ENCODE measurements at regions not wholly inside any gene's neighbourhood (a gene's known extent, or its start where the extent isn't known, plus 50 kb on each side); places are given as distances from the start of the nearest gene placed in this dataset.
A peak's percentile ranks its signal among the peaks of the same experiment; 100 is the strongest.

DNA sequence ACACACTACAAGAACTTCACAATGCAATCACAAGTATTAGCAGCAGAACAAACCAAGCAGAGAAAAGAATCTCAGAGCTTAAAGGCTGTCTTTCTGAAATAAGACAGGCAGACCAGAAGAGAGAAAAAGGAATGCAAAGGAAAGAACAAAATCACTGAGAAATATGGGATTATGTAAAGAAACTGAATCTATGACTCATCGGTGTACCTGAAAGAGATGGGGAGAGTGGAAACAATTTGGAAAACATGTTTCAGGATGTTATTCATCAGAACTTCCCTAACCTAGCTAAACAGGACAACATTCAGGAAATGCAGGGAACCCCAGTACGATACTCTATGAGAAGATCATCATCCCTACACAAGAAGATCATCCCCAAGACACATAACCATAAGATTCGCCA, 499.0 kb upstream of the CHAC2 start:
- Mint-ChIP-seq H3K4me1 (no peaks in the 10 kb centered on the region), H3K27ac (no peak overlapping the region), H3K9me3 (peaks cover 0 to 5% (median 3%) of the 10 kb centered on the region in 7 donors), H3K4me3 (no peak overlapping the region), H3K36me3 (no peaks in the 10 kb centered on the region), H3K27me3 (no peaks in the 10 kb centered on the region)
- no peak for DNase-seq
- ATAC-seq (ENCODE audit: low read depth in 2 of 2) = no peak

DNA sequence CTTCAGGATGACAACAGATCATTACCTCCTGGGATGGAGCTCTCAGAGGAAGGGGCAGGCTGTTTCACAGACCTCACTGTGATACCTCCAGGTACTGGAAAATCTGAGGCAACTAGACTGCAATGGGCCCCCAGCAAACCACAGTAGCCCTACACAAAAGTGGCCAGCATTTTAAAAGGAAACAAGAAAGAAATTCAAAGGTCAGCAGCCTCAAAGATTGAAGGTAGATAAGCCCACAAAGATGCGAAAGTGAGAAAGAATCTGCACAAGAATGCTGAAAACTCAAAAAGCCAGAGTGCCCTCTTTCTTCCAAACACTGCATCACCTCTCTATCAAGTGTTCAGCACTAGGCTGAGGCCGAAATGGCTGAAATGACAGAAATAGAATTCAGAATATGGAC, 499.5 kb upstream of the CHAC2 start:
- H3K4me1 Mint-ChIP-seq = no peaks in the 10 kb centered on the region
- no peak overlapping the region for H3K4me3 Mint-ChIP-seq
- H3K27ac Mint-ChIP-seq = no peak overlapping the region
- peaks cover 0 to 5% (median 3%) of the 10 kb centered on the region in 7 donors for H3K9me3 Mint-ChIP-seq
- ATAC-seq (ENCODE audit: low read depth in 2 of 2) (no peak), DNase-seq (no peak)
- no peaks in the 10 kb centered on the region for H3K36me3 Mint-ChIP-seq
- H3K27me3 Mint-ChIP-seq = no peaks in the 10 kb centered on the region

DNA sequence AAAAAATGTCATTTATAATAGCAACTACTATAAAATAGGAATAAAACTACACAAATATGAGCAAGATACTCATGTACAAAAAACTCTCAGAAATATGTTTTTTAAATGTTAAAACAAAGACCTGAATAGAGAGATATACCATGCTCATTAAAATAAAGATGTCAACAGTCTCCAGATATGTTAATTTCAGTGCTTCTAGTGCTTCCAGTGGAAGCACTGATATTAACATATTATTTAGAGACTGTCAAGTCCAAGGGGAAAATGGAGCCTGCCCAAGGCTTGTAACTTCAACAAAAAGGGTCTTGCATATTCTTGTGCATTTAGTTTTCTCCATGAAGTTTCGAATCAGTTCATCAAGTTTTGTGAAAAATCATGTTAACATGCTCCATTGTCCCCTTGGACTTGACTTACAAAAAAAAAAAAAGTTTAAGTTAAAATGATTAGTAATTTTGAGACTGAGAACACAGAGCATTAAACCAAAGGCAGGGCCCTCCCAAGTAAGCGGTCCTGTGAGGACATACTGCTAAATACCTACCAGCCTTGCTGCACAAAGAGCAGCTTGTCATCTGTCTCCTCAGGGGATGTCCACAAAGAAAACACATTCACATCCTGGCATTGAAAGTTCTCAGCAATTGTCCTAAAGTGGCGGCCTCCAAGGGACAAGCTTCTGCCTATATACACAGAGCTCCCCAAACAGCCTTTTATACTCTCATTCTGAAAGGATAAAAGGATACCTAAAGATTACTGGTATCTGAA, 501.9 kb upstream of the CHAC2 start:
- no peaks in the 10 kb centered on the region for H3K36me3 Mint-ChIP-seq
- no peaks in the 10 kb centered on the region for H3K27me3 Mint-ChIP-seq
- no peak for DNase-seq
- H3K27ac Mint-ChIP-seq = no peak overlapping the region
- ATAC-seq (ENCODE audit: low read depth in 2 of 2) = no peak
- no peak overlapping the region for H3K4me3 Mint-ChIP-seq
- peaks cover 0 to 4% (median 0%) of the 10 kb centered on the region in 7 donors for H3K9me3 Mint-ChIP-seq
- no peaks in the 10 kb centered on the region for H3K4me1 Mint-ChIP-seq

DNA sequence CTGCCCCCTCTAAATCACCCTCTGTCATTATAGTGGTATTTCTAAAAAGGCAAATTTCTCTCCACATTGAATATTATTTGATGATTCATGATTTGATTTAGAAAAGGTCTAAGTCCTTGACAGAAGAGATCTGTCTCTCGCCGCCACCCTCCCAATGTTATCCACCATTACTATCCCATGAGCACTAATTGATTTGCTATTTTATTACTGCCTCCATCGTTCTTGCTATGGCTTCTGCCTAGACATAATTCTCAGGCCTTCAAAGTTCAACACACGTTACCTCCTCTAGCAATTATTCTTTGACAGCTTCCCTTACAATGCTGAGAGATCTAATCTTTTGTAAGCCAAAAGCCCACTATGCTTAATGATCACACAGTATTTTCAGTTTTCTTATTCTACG, 507.0 kb upstream of the CHAC2 start:
- Mint-ChIP-seq H3K4me3 (no peak overlapping the region), H3K27me3 (no peaks in the 10 kb centered on the region), H3K9me3 (peaks cover 0 to 12% (median 5%) of the 10 kb centered on the region in 7 donors), H3K36me3 (no peaks in the 10 kb centered on the region), H3K4me1 (no peaks in the 10 kb centered on the region), H3K27ac (no peak overlapping the region)
- ATAC-seq (ENCODE audit: low read depth in 2 of 2) (no peak), DNase-seq (no peak)

DNA sequence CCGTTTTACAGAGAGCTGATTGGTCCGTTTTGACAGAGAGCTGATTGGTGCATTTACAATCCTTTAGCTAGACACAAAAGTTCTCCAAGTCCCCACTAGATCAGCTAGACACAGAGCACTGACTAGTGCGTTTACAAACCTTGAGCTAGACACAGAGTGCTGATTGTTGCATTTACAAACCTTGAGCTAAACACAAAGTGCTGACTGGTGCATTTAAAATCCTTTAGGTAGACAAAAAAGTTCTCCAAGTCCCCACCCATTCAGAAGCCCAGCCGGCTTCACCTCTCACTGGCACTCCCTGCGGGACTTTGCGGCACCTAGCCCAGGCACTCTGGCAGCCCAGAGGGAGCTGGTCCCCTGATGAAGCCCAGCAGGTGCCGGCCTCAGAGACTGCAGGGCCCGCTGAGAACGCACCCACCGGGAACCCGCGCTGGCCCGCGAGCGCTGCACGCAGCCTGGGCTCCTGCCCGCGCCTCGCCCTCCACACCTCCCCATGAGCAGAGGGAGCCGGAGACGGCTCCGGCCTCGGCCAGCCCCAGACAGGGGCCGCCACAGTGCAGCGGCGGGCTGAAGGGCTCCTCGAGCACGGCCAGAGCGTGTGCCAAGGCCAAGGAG, 508.1 kb upstream of the CHAC2 start:
- Mint-ChIP-seq H3K9me3 (peaks cover 0 to 10% (median 5%) of the 10 kb centered on the region in 7 donors), H3K27me3 (no peaks in the 10 kb centered on the region), H3K4me1 (no peaks in the 10 kb centered on the region), H3K27ac (no peak overlapping the region), H3K36me3 (no peaks in the 10 kb centered on the region), H3K4me3 (peak overlapping the region in 1 of 8 donors; percentile 15)
- no peak for ATAC-seq (ENCODE audit: low read depth in 2 of 2)
- DNase-seq = no peak

DNA sequence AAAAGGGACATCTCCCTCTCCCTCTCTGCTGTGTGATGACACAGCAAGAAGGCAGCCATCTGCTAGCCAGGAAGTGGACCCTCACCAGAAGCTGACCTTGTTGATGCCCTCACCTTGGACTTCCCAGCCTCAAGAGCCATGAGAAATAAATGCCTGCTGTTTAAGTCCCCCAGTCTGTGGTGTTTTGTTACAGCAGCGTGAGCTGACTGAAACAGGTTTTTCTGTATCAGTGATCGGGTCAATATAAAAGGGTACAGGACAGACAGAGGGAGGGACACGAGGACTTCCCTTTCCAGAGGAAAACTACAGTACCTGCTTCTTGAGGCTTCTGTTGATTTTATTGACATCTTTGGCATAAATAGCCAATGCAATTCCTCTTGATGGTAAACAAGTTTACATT, 510.3 kb upstream of the CHAC2 start:
- Mint-ChIP-seq H3K27ac (no peak overlapping the region), H3K36me3 (no peaks in the 10 kb centered on the region), H3K9me3 (peaks cover 2 to 10% (median 8%) of the 10 kb centered on the region in 7 donors), H3K4me3 (no peak overlapping the region), H3K27me3 (no peaks in the 10 kb centered on the region), H3K4me1 (no peaks in the 10 kb centered on the region)
- DNase-seq = no peak
- ATAC-seq (ENCODE audit: low read depth in 2 of 2) = no peak

DNA sequence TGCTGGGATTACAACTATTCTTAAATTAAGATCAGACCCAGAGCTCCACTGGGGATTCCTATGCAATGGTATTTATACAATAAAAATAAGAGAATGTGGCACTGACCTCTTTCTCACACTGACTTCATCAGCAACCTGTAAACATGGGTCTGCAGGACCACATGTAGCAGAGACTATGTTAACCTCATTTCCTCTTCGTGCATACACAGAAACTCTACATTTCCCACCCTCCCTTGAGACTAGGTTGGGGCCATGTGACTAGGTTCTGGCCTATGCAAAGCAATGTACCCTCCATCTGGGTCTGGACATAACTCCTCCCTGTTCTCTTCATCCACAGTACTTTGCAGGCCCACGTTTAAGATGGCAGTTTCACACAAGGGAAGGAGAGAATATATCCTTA, 514.4 kb upstream of the CHAC2 start:
- H3K36me3 Mint-ChIP-seq = no peaks in the 10 kb centered on the region
- no peaks in the 10 kb centered on the region for H3K4me1 Mint-ChIP-seq
- H3K27me3 Mint-ChIP-seq = no peaks in the 10 kb centered on the region
- peaks cover 0 to 8% (median 3%) of the 10 kb centered on the region in 7 donors for H3K9me3 Mint-ChIP-seq
- ATAC-seq (ENCODE audit: low read depth in 2 of 2) (no peak), DNase-seq (no peak)
- no peak overlapping the region for H3K4me3 Mint-ChIP-seq
- H3K27ac Mint-ChIP-seq = no peak overlapping the region

DNA sequence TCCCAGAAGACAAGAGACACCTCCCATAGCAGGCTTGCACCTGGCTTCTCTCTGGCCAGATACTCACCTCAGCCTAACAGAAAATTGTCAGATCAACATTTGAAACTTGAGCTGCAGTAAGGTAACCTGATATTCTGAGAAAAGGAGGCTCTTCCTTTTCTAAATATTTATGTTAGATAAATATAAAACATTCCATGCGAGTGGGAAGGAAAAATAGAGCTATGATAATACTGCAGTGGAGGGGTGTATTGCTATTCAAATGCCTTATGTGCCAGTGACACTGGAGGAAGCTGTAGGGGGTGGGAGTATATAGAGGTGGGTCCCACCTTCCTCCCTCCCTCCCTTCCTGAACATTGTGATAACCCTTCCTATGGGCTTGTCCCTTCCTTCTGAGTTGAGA, 515.5 kb upstream of the CHAC2 start:
- H3K4me3 Mint-ChIP-seq = no peak overlapping the region
- no peaks in the 10 kb centered on the region for H3K27me3 Mint-ChIP-seq
- no peaks in the 10 kb centered on the region for H3K36me3 Mint-ChIP-seq
- H3K4me1 Mint-ChIP-seq = no peaks in the 10 kb centered on the region
- DNase-seq = no peak
- no peak for ATAC-seq (ENCODE audit: low read depth in 2 of 2)
- H3K27ac Mint-ChIP-seq = no peak overlapping the region
- H3K9me3 Mint-ChIP-seq = peaks cover 0 to 3% (median 2%) of the 10 kb centered on the region in 7 donors

DNA sequence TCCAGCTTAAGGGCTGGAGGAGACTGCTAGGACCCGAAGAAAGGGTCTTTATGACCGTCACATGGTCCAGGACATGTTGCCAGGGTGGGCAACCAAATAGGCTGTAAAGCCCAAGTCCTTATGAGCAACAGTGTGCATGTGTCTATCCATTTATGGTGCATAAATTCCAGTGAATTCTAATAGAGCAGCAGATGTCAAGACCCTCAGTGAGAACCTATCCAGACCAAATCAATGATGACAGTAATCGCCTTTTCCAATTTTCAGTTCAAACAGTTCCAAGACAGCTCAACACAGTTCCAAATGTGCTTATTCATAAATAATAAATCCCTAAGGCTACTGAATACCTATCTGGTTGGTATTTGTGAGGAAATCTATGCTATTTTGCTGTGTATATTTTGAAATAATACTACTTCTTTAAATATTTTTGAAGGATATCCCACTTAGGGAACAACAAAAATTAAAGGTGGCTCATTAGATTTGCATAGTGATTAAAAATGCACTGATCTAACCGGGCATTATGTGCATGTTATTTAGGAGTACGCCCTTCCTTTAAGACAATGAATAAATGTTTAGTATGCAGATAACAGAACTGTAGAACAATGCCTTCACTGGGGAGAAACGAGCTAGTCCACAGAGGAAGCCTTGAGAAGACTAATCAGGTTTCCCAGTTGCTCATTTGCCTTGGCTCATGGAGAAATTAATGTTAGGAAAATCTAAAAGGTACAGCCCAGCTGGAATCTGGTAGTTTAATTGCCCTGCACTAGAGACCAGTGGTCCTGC, 519.5 kb upstream of the CHAC2 start:
- no peak overlapping the region for H3K27ac Mint-ChIP-seq
- H3K9me3 Mint-ChIP-seq = peaks cover 0 to 2% (median 0%) of the 10 kb centered on the region in 7 donors
- H3K27me3 Mint-ChIP-seq = no peaks in the 10 kb centered on the region
- ATAC-seq (ENCODE audit: low read depth in 2 of 2) = no peak
- no peak for DNase-seq
- no peak overlapping the region for H3K4me3 Mint-ChIP-seq
- no peaks in the 10 kb centered on the region for H3K4me1 Mint-ChIP-seq
- H3K36me3 Mint-ChIP-seq = no peaks in the 10 kb centered on the region

DNA sequence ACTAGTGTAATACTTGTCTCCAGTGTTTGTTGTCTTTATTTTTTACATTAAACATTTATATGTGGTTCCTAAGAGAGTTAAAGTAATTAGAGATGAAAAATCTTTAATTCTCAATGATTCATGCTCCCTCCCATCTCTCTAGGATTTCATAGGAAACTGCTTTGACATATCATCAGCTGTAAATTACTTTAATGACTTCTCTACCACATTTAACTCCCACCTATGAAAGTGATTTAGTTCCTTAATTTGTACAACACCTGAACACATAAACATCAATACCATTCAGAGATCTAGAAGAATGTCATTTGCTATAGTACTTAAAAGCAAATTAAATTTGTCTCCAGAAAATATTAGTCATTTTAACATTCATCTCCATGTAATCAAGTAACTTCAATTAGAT, 524.2 kb upstream of the CHAC2 start:
- Mint-ChIP-seq H3K36me3 (no peaks in the 10 kb centered on the region), H3K4me3 (no peak overlapping the region), H3K27ac (no peak overlapping the region), H3K9me3 (peaks cover 0 to 1% (median 0%) of the 10 kb centered on the region in 7 donors), H3K4me1 (no peaks in the 10 kb centered on the region), H3K27me3 (no peaks in the 10 kb centered on the region)
- ATAC-seq (ENCODE audit: low read depth in 2 of 2) (no peak), DNase-seq (no peak)

DNA sequence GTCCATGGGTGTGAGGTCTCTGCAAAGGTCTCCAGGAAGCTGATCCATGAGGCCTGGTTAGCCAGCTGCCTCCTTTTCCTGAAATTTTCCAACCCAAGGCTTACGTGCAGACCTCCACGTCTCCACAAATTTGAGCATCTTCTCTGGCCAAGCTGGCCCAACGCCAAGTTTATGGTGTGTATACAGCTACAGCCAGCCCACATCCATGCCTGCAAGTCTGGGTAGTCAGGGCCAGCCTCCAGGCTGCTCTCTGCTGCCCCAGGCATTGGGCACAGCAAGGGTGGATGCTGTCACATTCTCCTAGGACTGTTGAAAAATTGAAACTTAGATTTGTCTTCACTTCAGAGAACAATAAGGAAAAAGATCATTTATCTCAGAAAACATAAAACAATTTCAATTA, 525.5 kb upstream of the CHAC2 start:
- no peak for ATAC-seq (ENCODE audit: low read depth in 2 of 2)
- H3K27me3 Mint-ChIP-seq = no peaks in the 10 kb centered on the region
- peaks cover 0 to 1% (median 0%) of the 10 kb centered on the region in 7 donors for H3K9me3 Mint-ChIP-seq
- no peak overlapping the region for H3K27ac Mint-ChIP-seq
- no peak overlapping the region for H3K4me3 Mint-ChIP-seq
- no peaks in the 10 kb centered on the region for H3K4me1 Mint-ChIP-seq
- no peaks in the 10 kb centered on the region for H3K36me3 Mint-ChIP-seq
- no peak for DNase-seq

DNA sequence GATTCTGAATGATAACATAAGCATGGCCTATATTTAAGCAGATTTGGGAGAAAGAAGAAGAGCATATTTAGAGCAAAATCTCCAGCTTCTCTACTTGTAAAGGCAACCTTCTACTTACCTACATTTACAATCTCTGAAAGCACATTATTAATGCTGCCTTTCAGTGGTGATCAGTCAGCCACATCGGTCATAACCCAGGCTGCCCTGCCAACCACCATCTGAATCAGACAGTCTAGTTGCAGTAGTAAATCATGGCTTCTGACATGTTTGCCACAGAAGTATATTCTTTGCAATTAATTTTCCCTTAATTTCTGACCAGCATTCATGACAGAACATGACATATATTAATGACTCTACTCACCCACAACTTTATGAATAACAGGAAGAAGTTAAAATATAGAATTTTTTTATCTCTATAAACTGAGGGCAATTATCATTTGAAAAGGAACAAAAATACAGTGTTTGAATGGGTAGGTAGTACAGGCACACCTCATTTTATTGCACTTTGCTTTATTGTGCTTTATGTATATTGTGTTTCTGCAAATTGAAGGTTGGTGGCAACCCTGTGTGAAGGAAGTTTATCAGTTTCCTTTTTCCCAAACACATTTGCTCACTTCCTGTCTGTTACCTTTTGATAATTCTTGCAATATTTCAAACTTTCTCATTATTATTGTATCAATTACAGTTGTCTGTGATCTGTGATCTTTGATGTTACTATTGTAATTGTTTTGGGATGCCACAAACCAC, 531.6 kb upstream of the CHAC2 start:
- Mint-ChIP-seq H3K27ac (no peak overlapping the region), H3K9me3 (peaks cover 0 to 2% (median 0%) of the 10 kb centered on the region in 7 donors)

DNA sequence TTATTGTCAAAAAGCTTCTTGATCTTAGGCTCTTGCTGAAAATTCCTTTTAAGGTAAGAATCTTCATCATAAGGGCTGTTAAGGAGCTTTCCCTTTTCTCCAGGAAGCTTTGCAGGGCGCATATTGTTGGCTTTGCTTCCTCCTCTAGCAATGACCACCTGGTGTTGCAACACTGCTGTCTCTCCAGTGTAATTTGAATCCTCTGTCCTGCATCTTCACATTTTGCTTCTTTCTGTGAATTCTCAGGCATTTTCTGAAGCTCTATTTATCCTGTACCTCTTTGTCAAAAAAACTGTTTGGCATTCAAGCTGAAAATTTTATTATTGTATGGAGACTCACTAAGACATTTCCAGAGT, 533.1 kb upstream of the CHAC2 start:
- DNase-seq (no peak), ATAC-seq (ENCODE audit: low read depth in 2 of 2) (no peak)
- Mint-ChIP-seq H3K27me3 (peaks cover 0 to 6% (median 0%) of the 10 kb centered on the region in 3 donors), H3K9me3 (peaks cover 0 to 2% (median 0%) of the 10 kb centered on the region in 7 donors), H3K4me3 (no peak overlapping the region), H3K4me1 (no peaks in the 10 kb centered on the region), H3K36me3 (no peaks in the 10 kb centered on the region), H3K27ac (no peak overlapping the region)

More for the DNA sequence above, 531.6 kb upstream of the CHAC2 start:
- no peaks in the 10 kb centered on the region for H3K4me1 Mint-ChIP-seq
- no peak for ATAC-seq (ENCODE audit: low read depth in 2 of 2)
- H3K27me3 Mint-ChIP-seq = peaks cover 0 to 6% (median 0%) of the 10 kb centered on the region in 3 donors
- no peak for DNase-seq
- no peaks in the 10 kb centered on the region for H3K36me3 Mint-ChIP-seq
- H3K4me3 Mint-ChIP-seq = no peak overlapping the region
